ENCODE measurements at regions not wholly inside any gene's neighbourhood (a gene's known extent, or its start where the extent isn't known, plus 50 kb on each side); places are given as distances from the start of the nearest gene placed in this dataset.

GRCh38 chr3:20878691-20879090 lies 692.7 kb upstream of the SGO1 start (continued):
- no peak for TF ChIP-seq PRRX2 (CRISPR knock-in tag; IDR thresholded peaks at IDR 0.05)

- H3K9me3 Mint-ChIP-seq, result peaks cover 22% of the 10 kb centered on the region
- H3K27me3 Mint-ChIP-seq (ENCODE audit: low read depth), result no peaks in the 10 kb centered on the region
- H3K36me3 Mint-ChIP-seq, result peaks cover 8% of the 10 kb centered on the region
- no peaks in the 10 kb centered on the region for H3K4me1 Mint-ChIP-seq
- ChIA-PET POLR2A (no interaction called here), CTCF (no interaction called here)
- H3K4me3 Mint-ChIP-seq, result no peak overlapping the region
- DNase-seq (ENCODE audit: low spot score), result no peak
- TF ChIP-seq STAT6 (CRISPR knock-in tag; conservative IDR thresholded peaks at IDR 0.05; ENCODE audit: low read depth) (no peak), PRDM15 (CRISPR knock-in tag; IDR thresholded peaks at IDR 0.05) (no peak), ZNF281 (CRISPR knock-in tag; IDR thresholded peaks at IDR 0.05) (no peak), PREB (CRISPR knock-in tag; IDR thresholded peaks at IDR 0.05; ENCODE audit: borderline replicate concordance) (no peak), ZNF396 (CRISPR knock-in tag; IDR thresholded peaks at IDR 0.05; ENCODE audit: borderline replicate concordance) (no peak), HMGA2 (CRISPR knock-in tag; IDR thresholded peaks at IDR 0.05) (no peak), NFYB (CRISPR knock-in tag; conservative IDR thresholded peaks at IDR 0.05; ENCODE audit: low read depth) (no peak), MLX (CRISPR knock-in tag; IDR thresholded peaks at IDR 0.05) (no peak)
- ATAC-seq, result no peak
- H3K27ac Mint-ChIP-seq, result no peak overlapping the region
These were observed 687.2 kb upstream of the SGO1 start for GRCh38 chr3:20873235-20873634.

- CTCF ChIA-PET, result no interaction called here
- no peak for ATAC-seq
- TF ChIP-seq MAX (CRISPR knock-in tag; IDR thresholded peaks at IDR 0.05) (no peak), GTF2I (CRISPR knock-in tag; conservative IDR thresholded peaks at IDR 0.05) (no peak), FOXP4 (CRISPR knock-in tag; IDR thresholded peaks at IDR 0.05) (no peak), E2F4 (CRISPR knock-in tag; IDR thresholded peaks at IDR 0.05; ENCODE audit: borderline replicate concordance, low read depth) (no peak), USF1 (CRISPR knock-in tag; IDR thresholded peaks at IDR 0.05) (no peak), ELF4 (CRISPR knock-in tag; IDR thresholded peaks at IDR 0.05; ENCODE audit: low read depth) (no peak), SMAD4 (CRISPR knock-in tag; IDR thresholded peaks at IDR 0.05) (no peak)
These were observed 684.3 kb upstream of the SGO1 start for GRCh38 chr3:20870106-20870899.

More at GRCh38 chr3:20870106-20870899, 684.3 kb upstream of the SGO1 start:
- H3K27me3 Mint-ChIP-seq (ENCODE audit: low read depth), result no peaks in the 10 kb centered on the region
- peaks cover 24% of the 10 kb centered on the region for H3K9me3 Mint-ChIP-seq
- H3K4me1 Mint-ChIP-seq, result no peaks in the 10 kb centered on the region
- POLR2A ChIA-PET, result no interaction called here
- H3K27ac Mint-ChIP-seq, result peak overlapping the region; percentile 9; the same call in 1 of the 2 replicates
- no peak overlapping the region for H3K4me3 Mint-ChIP-seq
- H3K36me3 Mint-ChIP-seq, result peaks cover 15% of the 10 kb centered on the region
- DNase-seq (ENCODE audit: low spot score), result no peak
